ENCODE measurements at regions not wholly inside any gene's neighbourhood (a gene's known extent, or its start where the extent isn't known, plus 50 kb on each side); places are given as distances from the start of the nearest gene placed in this dataset.

DNA sequence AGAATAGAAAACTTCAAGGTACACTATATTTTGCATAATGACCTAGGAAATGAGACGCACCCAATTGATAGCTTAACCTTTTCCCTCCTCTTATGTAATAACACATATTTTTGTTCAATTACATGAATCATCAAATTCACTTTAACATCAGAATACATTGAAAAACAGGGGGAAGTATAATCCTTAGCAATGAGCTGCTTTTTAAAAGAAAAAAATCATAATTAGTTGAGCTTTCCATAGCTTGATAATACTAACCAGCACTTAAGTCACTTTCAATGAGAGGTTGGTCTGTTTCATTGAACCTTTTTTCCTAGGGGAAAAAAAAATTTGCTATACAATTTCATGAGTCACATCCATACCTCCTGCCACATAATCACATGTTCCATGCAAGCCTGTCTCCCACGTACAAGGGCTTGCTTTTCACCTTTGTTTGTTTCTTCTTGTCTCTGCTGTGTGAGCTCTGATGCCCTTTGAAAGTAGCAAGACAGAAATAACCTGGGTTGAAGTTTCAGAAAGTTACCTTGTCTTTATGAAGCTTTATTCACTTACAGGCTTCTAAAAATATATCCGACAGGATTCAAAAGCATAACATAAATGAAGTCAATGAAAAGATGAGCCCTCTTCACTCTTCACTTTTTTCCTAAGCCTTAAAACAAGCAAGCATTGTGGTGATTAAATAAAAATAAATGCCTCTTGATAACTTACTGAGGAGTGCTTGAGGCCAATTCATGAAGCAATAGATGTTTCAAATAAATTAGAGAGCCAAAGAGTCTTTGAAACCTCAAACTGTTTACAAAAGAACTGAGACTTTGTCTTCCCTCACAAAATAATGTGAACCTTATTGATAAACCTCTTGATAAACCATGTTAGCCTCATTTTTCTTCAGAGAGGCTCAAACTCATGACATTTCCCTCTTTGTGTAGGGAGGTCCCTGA, 108.5 kb downstream of the FEM1C start:
- Histone ChIP-seq H3K27me3 (replicated peaks; ENCODE audit: control insufficient read depth, insufficient read depth, low read length) (no peaks in the 10 kb centered on the region), H3K9ac (ENCODE audit: low read length) (no peak overlapping the region), H3K36me3 (ENCODE audit: control insufficient read depth, insufficient read depth, low read length, severe bottlenecking) (no peaks in the 10 kb centered on the region), H3K4me3 (ENCODE audit: low read length) (no peak overlapping the region), H3K9me3 (ENCODE audit: control insufficient read depth, low read length) (peaks cover 10% of the 10 kb centered on the region), H3K4me1 (ENCODE audit: control insufficient read depth, insufficient read depth, low read length) (peaks cover 44% of the 10 kb centered on the region)
- DNase-seq (ENCODE audit: low read depth), result peak; percentile 35

- peaks cover 44% of the 10 kb centered on the region for H3K4me1 ChIP-seq (ENCODE audit: control insufficient read depth, insufficient read depth, low read length)
- H3K9me3 ChIP-seq (ENCODE audit: control insufficient read depth, low read length), result peaks cover 7% of the 10 kb centered on the region
- no peak overlapping the region for H3K4me3 ChIP-seq (ENCODE audit: low read length)
- no peaks in the 10 kb centered on the region for H3K36me3 ChIP-seq (ENCODE audit: control insufficient read depth, insufficient read depth, low read length, severe bottlenecking)
- no peak overlapping the region for H3K9ac ChIP-seq (ENCODE audit: low read length)
- DNase-seq (ENCODE audit: low read depth), result no peak
- no peaks in the 10 kb centered on the region for H3K27me3 ChIP-seq (replicated peaks; ENCODE audit: control insufficient read depth, insufficient read depth, low read length)
Measured at GRCh38 chr5:115435065-115435777, 109.4 kb downstream of the FEM1C start.

GRCh38 chr5:115433918-115434317, 110.7 kb downstream of the FEM1C start:
- no peak for DNase-seq (ENCODE audit: low read depth)
- H3K36me3 ChIP-seq (ENCODE audit: control insufficient read depth, insufficient read depth, low read length, severe bottlenecking), result no peaks in the 10 kb centered on the region
- no peak overlapping the region for H3K4me3 ChIP-seq (ENCODE audit: low read length)
- H3K4me1 ChIP-seq (ENCODE audit: control insufficient read depth, insufficient read depth, low read length), result peaks cover 44% of the 10 kb centered on the region
- no peak overlapping the region for H3K9ac ChIP-seq (ENCODE audit: low read length)
- H3K9me3 ChIP-seq (ENCODE audit: control insufficient read depth, low read length), result no peaks in the 10 kb centered on the region
- no peaks in the 10 kb centered on the region for H3K27me3 ChIP-seq (replicated peaks; ENCODE audit: control insufficient read depth, insufficient read depth, low read length)

- H3K27me3 ChIP-seq (replicated peaks; ENCODE audit: control insufficient read depth, insufficient read depth, low read length), result no peaks in the 10 kb centered on the region
- H3K4me3 ChIP-seq (ENCODE audit: low read length), result no peak overlapping the region
- H3K36me3 ChIP-seq (ENCODE audit: control insufficient read depth, insufficient read depth, low read length, severe bottlenecking), result no peaks in the 10 kb centered on the region
Measured at GRCh38 chr5:115432691-115433090, 111.9 kb downstream of the FEM1C start.

GRCh38 chr5:115431116-115431515, 113.5 kb downstream of the FEM1C start:
- DNase-seq (ENCODE audit: low read depth), result no peak
- Histone ChIP-seq H3K4me3 (ENCODE audit: low read length) (no peak overlapping the region), H3K9ac (ENCODE audit: low read length) (no peak overlapping the region), H3K4me1 (ENCODE audit: control insufficient read depth, insufficient read depth, low read length) (peaks cover 43% of the 10 kb centered on the region), H3K9me3 (ENCODE audit: control insufficient read depth, low read length) (no peaks in the 10 kb centered on the region), H3K27me3 (replicated peaks; ENCODE audit: control insufficient read depth, insufficient read depth, low read length) (no peaks in the 10 kb centered on the region), H3K36me3 (ENCODE audit: control insufficient read depth, insufficient read depth, low read length, severe bottlenecking) (no peaks in the 10 kb centered on the region)

More at GRCh38 chr5:115432691-115433090, 111.9 kb downstream of the FEM1C start:
- peaks cover 44% of the 10 kb centered on the region for H3K4me1 ChIP-seq (ENCODE audit: control insufficient read depth, insufficient read depth, low read length)
- DNase-seq (ENCODE audit: low read depth), result peak; percentile 57
- H3K9ac ChIP-seq (ENCODE audit: low read length), result no peak overlapping the region
- H3K9me3 ChIP-seq (ENCODE audit: control insufficient read depth, low read length), result no peaks in the 10 kb centered on the region

GRCh38 chr5:115430374-115430773, 114.2 kb downstream of the FEM1C start:
- Histone ChIP-seq H3K27me3 (replicated peaks; ENCODE audit: control insufficient read depth, insufficient read depth, low read length) (no peaks in the 10 kb centered on the region), H3K9me3 (ENCODE audit: control insufficient read depth, low read length) (no peaks in the 10 kb centered on the region), H3K4me3 (ENCODE audit: low read length) (no peak overlapping the region), H3K9ac (ENCODE audit: low read length) (no peak overlapping the region), H3K4me1 (ENCODE audit: control insufficient read depth, insufficient read depth, low read length) (peaks cover 36% of the 10 kb centered on the region), H3K36me3 (ENCODE audit: control insufficient read depth, insufficient read depth, low read length, severe bottlenecking) (no peaks in the 10 kb centered on the region)
- no peak for DNase-seq (ENCODE audit: low read depth)

DNA sequence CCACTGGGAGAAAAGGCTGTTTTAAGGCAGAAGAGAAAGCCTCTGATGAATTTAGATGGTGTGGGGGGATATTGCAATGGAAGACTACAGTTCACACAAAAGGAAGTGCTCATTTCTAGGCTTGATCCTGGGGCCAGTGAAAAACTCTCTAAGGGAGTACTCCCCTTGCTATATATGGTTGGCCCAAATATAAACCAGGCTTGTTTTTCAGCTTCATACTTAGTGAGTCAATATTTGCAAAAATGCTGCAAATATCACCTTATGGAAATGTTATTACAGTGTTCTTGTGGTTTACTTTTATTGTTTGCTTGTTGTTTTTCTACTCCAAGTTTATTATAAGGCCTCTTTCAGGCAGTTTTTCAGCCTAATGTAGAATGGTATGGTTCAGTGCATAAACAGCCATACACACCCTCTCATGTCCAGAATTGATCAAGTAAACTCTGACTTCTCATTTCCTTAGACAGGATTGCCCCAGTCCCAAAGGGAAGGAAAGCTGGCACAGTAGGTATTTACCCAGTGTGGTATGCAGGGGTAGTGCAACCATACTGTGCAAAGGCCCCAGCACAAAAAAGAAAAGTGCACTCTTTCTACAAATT, 115.1 kb downstream of the FEM1C start:
- no peak for DNase-seq (ENCODE audit: low read depth)
- peaks cover 28% of the 10 kb centered on the region for H3K4me1 ChIP-seq (ENCODE audit: control insufficient read depth, insufficient read depth, low read length)
- no peak overlapping the region for H3K9ac ChIP-seq (ENCODE audit: low read length)
- no peaks in the 10 kb centered on the region for H3K36me3 ChIP-seq (ENCODE audit: control insufficient read depth, insufficient read depth, low read length, severe bottlenecking)
- H3K4me3 ChIP-seq (ENCODE audit: low read length), result no peak overlapping the region
- H3K27me3 ChIP-seq (replicated peaks; ENCODE audit: control insufficient read depth, insufficient read depth, low read length), result no peaks in the 10 kb centered on the region
- no peaks in the 10 kb centered on the region for H3K9me3 ChIP-seq (ENCODE audit: control insufficient read depth, low read length)

DNA sequence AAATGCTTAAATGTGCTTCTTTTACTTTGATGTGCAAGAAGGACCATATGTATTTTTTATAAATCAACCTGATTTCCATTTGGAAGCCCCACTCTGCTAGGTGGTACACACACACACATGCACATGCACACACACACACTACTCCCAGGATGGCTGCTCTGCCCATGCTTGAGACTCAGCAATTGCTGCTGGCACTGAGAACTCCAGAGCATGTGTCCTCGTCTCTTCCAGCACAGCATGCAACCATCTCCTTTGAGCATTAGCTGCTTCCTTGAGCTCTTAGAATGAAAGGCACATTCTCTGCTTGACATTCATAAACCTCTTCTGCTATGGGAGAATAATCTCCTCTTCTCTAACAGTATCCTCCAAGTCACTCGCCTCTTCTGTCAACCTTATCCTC, 115.9 kb downstream of the FEM1C start:
- H3K9ac ChIP-seq (ENCODE audit: low read length), result no peak overlapping the region
- H3K4me3 ChIP-seq (ENCODE audit: low read length), result no peak overlapping the region
- no peaks in the 10 kb centered on the region for H3K27me3 ChIP-seq (replicated peaks; ENCODE audit: control insufficient read depth, insufficient read depth, low read length)
- H3K9me3 ChIP-seq (ENCODE audit: control insufficient read depth, low read length), result no peaks in the 10 kb centered on the region
- H3K36me3 ChIP-seq (ENCODE audit: control insufficient read depth, insufficient read depth, low read length, severe bottlenecking), result no peaks in the 10 kb centered on the region
- H3K4me1 ChIP-seq (ENCODE audit: control insufficient read depth, insufficient read depth, low read length), result peaks cover 24% of the 10 kb centered on the region
- no peak for DNase-seq (ENCODE audit: low read depth)

GRCh38 chr5:115428248-115428647, 116.3 kb downstream of the FEM1C start:
- Histone ChIP-seq H3K27me3 (replicated peaks; ENCODE audit: control insufficient read depth, insufficient read depth, low read length) (no peaks in the 10 kb centered on the region), H3K9ac (ENCODE audit: low read length) (no peak overlapping the region), H3K4me1 (ENCODE audit: control insufficient read depth, insufficient read depth, low read length) (peaks cover 25% of the 10 kb centered on the region), H3K36me3 (ENCODE audit: control insufficient read depth, insufficient read depth, low read length, severe bottlenecking) (no peaks in the 10 kb centered on the region), H3K4me3 (ENCODE audit: low read length) (no peak overlapping the region), H3K9me3 (ENCODE audit: control insufficient read depth, low read length) (no peaks in the 10 kb centered on the region)
- no peak for DNase-seq (ENCODE audit: low read depth)

- Histone ChIP-seq H3K9me3 (ENCODE audit: control insufficient read depth, low read length) (no peaks in the 10 kb centered on the region), H3K4me1 (ENCODE audit: control insufficient read depth, insufficient read depth, low read length) (peaks cover 37% of the 10 kb centered on the region), H3K9ac (ENCODE audit: low read length) (no peak overlapping the region), H3K27me3 (replicated peaks; ENCODE audit: control insufficient read depth, insufficient read depth, low read length) (no peaks in the 10 kb centered on the region), H3K36me3 (ENCODE audit: control insufficient read depth, insufficient read depth, low read length, severe bottlenecking) (no peaks in the 10 kb centered on the region), H3K4me3 (ENCODE audit: low read length) (no peak overlapping the region)
- no peak for DNase-seq (ENCODE audit: low read depth)
Measured at GRCh38 chr5:115424446-115424845, 120.1 kb downstream of the FEM1C start.

GRCh38 chr5:115424030-115424429, 120.5 kb downstream of the FEM1C start:
- no peak for DNase-seq (ENCODE audit: low read depth)
- Histone ChIP-seq H3K36me3 (ENCODE audit: control insufficient read depth, insufficient read depth, low read length, severe bottlenecking) (no peaks in the 10 kb centered on the region), H3K4me1 (ENCODE audit: control insufficient read depth, insufficient read depth, low read length) (peaks cover 40% of the 10 kb centered on the region), H3K4me3 (ENCODE audit: low read length) (no peak overlapping the region), H3K27me3 (replicated peaks; ENCODE audit: control insufficient read depth, insufficient read depth, low read length) (no peaks in the 10 kb centered on the region), H3K9ac (ENCODE audit: low read length) (no peak overlapping the region), H3K9me3 (ENCODE audit: control insufficient read depth, low read length) (no peaks in the 10 kb centered on the region)

Measured in adipocyte (in vitro differentiated cells).